Neuronal stem cell (in vitro differentiated cells): ENCODE measurements at regions not wholly inside any gene's neighbourhood (a gene's known extent, or its start where the extent isn't known, plus 50 kb on each side); places are given as distances from the start of the nearest gene placed in this dataset.

Experiments used
- DNase-seq: peaks from one replicate; pipeline ENCODE4 v3.0.0-alpha.2; 2013; ENCODE audit warnings: low spot score
- H2AFZ ChIP-seq: one replicate; pipeline ENCODE4 v1.6.1; 2013; ENCODE audit warnings: mild to moderate bottlenecking, low read length, inconsistent platforms
- H2AK5ac ChIP-seq: 2 replicates; pipeline ENCODE4 v1.6.1; 2013; ENCODE audit warnings: low read depth, mild to moderate bottlenecking, inconsistent platforms, low read length, moderate library complexity, mixed read lengths
- H2BK120ac ChIP-seq: 2 replicates; pipeline ENCODE4 v1.6.1; 2013; ENCODE audit warnings: low read depth, mild to moderate bottlenecking, inconsistent platforms, low read length, moderate library complexity, mixed read lengths
- H2BK12ac ChIP-seq: one replicate; pipeline ENCODE4 v1.6.1; 2013; ENCODE audit warnings: low read length, inconsistent platforms
- H2BK15ac ChIP-seq: 2 replicates; pipeline ENCODE4 v1.6.1; 2013; ENCODE audit warnings: mild to moderate bottlenecking, low read length, inconsistent platforms, mixed read lengths
- H2BK5ac ChIP-seq: one replicate; pipeline ENCODE4 v1.6.1; 2013; ENCODE audit warnings: inconsistent platforms, mild to moderate bottlenecking, low read length, moderate library complexity
- H3K14ac ChIP-seq: one replicate; pipeline ENCODE4 v1.6.1; 2013; ENCODE audit warnings: low read length, inconsistent platforms
- H3K18ac ChIP-seq: 2 replicates; pipeline ENCODE4 v1.6.1; 2013; ENCODE audit warnings: low read length, inconsistent platforms
- H3K23ac ChIP-seq: 2 replicates; pipeline ENCODE4 v1.6.1; 2013; ENCODE audit warnings: low read depth, mild to moderate bottlenecking, mixed read lengths, low read length, inconsistent platforms; ENCODE audit not compliant: poor library complexity
- H3K27ac ChIP-seq: replicated peaks from 3 replicates; pipeline ENCODE4 v1.5.1; 2013; ENCODE audit warnings: low read length, inconsistent platforms
- H3K27me3 ChIP-seq, 3 experiments: 2 replicates each; pipeline ENCODE4 v1.6.1; 2013; ENCODE audit warnings: low read length in 3 of 3, mild to moderate bottlenecking in 2 of 3, inconsistent platforms in 1 of 3, low read depth in 1 of 3, mixed read lengths in 1 of 3, moderate library complexity in 1 of 3; ENCODE audit not compliant: control insufficient read depth in 3 of 3, insufficient read depth in 3 of 3
- H3K36me3 ChIP-seq, 2 donors: replicated peaks in 1 of 2; 2 replicates each; pipeline ENCODE4 v1.6.1; 2013; ENCODE audit warnings: low read length in 2 of 2; ENCODE audit not compliant: control insufficient read depth in 2 of 2, insufficient read depth in 2 of 2
- H3K4ac ChIP-seq: 2 replicates; pipeline ENCODE4 v1.6.1; 2013; ENCODE audit warnings: inconsistent platforms, mild to moderate bottlenecking, low read length, moderate library complexity
- H3K4me1 ChIP-seq, 2 donors: 1 replicate in 1 of 2; 2 replicates in 1 of 2; pipeline ENCODE4 v1.6.1; 2013; ENCODE audit warnings: low read length in 2 of 2, low read depth in 1 of 2; ENCODE audit not compliant: control insufficient read depth in 2 of 2, insufficient read depth in 1 of 2
- H3K4me2 ChIP-seq: one replicate; pipeline ENCODE4 v1.6.1; 2013; ENCODE audit warnings: mild to moderate bottlenecking, low read length, inconsistent platforms; ENCODE audit not compliant: insufficient read depth, poor library complexity, severe bottlenecking
- H3K4me3 ChIP-seq, 2 donors: 2 replicates each; pipeline ENCODE4 v1.5.1; 2013; ENCODE audit warnings: low read length in 2 of 2, mild to moderate bottlenecking in 2 of 2, inconsistent platforms in 1 of 2, moderate library complexity in 1 of 2
- H3K79me1 ChIP-seq: one replicate; pipeline ENCODE4 v1.6.1; 2013; ENCODE audit warnings: low read depth, mild to moderate bottlenecking, inconsistent platforms, low read length, moderate library complexity
- H3K9ac ChIP-seq: one replicate; pipeline ENCODE4 v1.6.1; 2013; ENCODE audit warnings: mild to moderate bottlenecking, low read depth, low read length, inconsistent platforms; ENCODE audit not compliant: poor library complexity
- H3K9me3 ChIP-seq, 2 donors: replicated peaks in 1 of 2; 2 replicates each; pipeline versions ENCODE3 to v1.6.1; 2013; ENCODE audit warnings: low read length in 2 of 2, mild to moderate bottlenecking in 2 of 2, inconsistent platforms in 1 of 2, low read depth in 1 of 2, mixed read lengths in 1 of 2, moderate library complexity in 1 of 2; ENCODE audit not compliant: control insufficient read depth in 2 of 2, insufficient read depth in 1 of 2
- H4K8ac ChIP-seq: one replicate; pipeline ENCODE4 v1.6.1; 2013; ENCODE audit warnings: low read depth, mild to moderate bottlenecking, inconsistent platforms, low read length, moderate library complexity
- H4K91ac ChIP-seq: one replicate; pipeline ENCODE4 v1.6.1; 2013; ENCODE audit warnings: low read length, low read depth, mild to moderate bottlenecking, inconsistent platforms; ENCODE audit not compliant: poor library complexity
- WGBS, 2 donors: extraction: QIAGEN DNeasy Blood & Tissue Kit; methylation state at CpG; one replicate each; pipeline ENCODE4 v1.1.7; 2013; ENCODE audit warnings: missing lambda C conversion rate in 2 of 2, mixed read lengths in 1 of 2; ENCODE audit not compliant: insufficient read length in 2 of 2, insufficient replicate concordance in 1 of 2; ENCODE audit errors: extremely low coverage in 2 of 2; 5-methylcytosine and 5-hydroxymethylcytosine counted together

DNA sequence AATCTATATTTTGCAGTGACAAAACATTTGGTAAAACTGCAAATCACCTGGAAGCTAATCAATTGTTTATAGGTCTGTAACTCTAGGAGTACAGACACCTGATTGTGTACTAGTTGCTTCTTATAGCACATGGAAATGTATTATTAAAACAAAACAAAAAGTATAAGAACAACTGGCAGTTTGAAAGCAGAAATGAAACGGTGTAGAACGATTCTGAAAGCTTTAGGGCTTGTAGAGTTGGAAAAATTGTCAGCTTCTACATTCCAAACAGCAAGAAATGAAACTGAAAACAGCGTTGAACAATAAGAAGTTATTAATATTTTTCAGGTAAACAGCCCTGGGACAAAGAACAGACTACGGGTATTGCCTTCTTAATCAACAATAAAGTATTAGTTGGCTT is 273.3 kb downstream of the OLFM3 start:
- no peak overlapping the region for H3K18ac ChIP-seq
- H2AFZ ChIP-seq, result no peak overlapping the region
- no peak overlapping the region for H3K4me3 ChIP-seq
- no peak overlapping the region for H4K8ac ChIP-seq
- no peak overlapping the region for H2BK120ac ChIP-seq
- no peak overlapping the region for H2BK5ac ChIP-seq
- H4K91ac ChIP-seq, result no peak overlapping the region
- H3K4ac ChIP-seq, result no peak overlapping the region
- no peaks in the 10 kb centered on the region for H3K79me1 ChIP-seq
- DNase-seq, result no peak
- no peak overlapping the region for H3K9ac ChIP-seq
- WGBS, 2 donors, result no CpG with 5 or more reads among the region's 4 CpGs
- no peak overlapping the region for H2AK5ac ChIP-seq
- H3K36me3 ChIP-seq, result no peaks in the 10 kb centered on the region
- no peaks in the 10 kb centered on the region for H3K27me3 ChIP-seq
- no peak overlapping the region for H3K14ac ChIP-seq
- H3K23ac ChIP-seq, result no peak overlapping the region
- no peaks in the 10 kb centered on the region for H3K4me1 ChIP-seq
- H3K4me2 ChIP-seq, result no peak overlapping the region
- no peaks in the 10 kb centered on the region for H3K9me3 ChIP-seq
- no peak overlapping the region for H2BK12ac ChIP-seq
- no peak overlapping the region for H2BK15ac ChIP-seq
- H3K27ac ChIP-seq, result no peak overlapping the region

DNA sequence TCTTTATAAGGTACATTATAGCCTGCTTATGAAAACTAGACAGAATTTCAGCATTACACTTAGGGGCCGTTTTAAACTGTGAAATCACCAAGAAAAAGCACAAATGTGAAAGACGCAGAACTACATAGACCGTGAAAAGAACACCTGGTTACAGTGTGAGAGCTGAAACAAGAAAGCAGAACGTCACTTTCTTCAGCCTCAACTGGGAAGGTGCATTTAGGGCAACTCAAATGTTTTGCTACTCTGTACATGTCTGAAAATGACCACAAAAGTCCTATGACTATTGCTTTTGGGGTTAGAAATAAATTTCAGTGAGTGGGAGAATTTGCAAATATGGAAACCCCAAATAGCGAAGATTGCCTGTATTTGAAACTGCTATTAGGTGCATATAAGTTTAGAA is 268.7 kb downstream of the OLFM3 start:
- no CpG with 5 or more reads among the region's 5 CpGs for WGBS, 2 donors
- DNase-seq, result no peak
- H3K4me1 ChIP-seq, result no peaks in the 10 kb centered on the region

DNA sequence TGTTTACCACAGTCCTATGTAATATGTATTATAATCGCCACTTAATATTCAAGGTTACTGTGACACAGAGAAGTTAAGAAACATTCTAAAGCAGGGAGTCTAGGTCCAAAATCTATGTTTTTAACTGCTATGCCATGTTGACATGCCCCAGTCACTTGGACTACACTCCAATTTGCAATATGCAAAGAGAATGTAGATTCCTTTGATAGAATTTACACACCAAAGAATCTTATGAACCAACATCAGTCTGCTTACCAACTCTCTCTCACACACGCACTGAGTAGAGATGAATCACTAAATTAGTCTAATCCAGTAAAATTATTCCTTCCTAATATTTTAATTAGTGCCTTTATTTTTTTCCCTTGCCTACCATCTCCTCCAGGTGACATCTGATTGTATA is 266.2 kb downstream of the OLFM3 start:
- Histone ChIP-seq H4K8ac (no peak overlapping the region), H3K27me3 (no peaks in the 10 kb centered on the region), H2AK5ac (no peak overlapping the region), H3K36me3 (no peaks in the 10 kb centered on the region), H4K91ac (no peak overlapping the region), H2AFZ (no peak overlapping the region), H3K4me3 (no peak overlapping the region), H3K4me2 (no peak overlapping the region), H2BK120ac (no peak overlapping the region), H2BK15ac (no peak overlapping the region), H3K23ac (no peak overlapping the region), H3K9me3 (no peaks in the 10 kb centered on the region), H3K18ac (no peak overlapping the region), H3K9ac (no peak overlapping the region), H3K14ac (no peak overlapping the region), H3K4ac (no peak overlapping the region), H3K27ac (no peak overlapping the region), H2BK5ac (no peak overlapping the region), H2BK12ac (no peak overlapping the region), H3K4me1 (peaks cover 0 to 2% of the 10 kb centered on the region in 2 donors), H3K79me1 (no peaks in the 10 kb centered on the region)
- DNase-seq, result no peak
- WGBS, 2 donors, result no CpG with 5 or more reads among the region's 2 CpGs

More for the DNA sequence above, 268.7 kb downstream of the OLFM3 start:
- Histone ChIP-seq H4K8ac (no peak overlapping the region), H2BK120ac (no peak overlapping the region), H3K9me3 (no peaks in the 10 kb centered on the region), H3K27me3 (no peaks in the 10 kb centered on the region), H3K4me2 (no peak overlapping the region), H4K91ac (no peak overlapping the region), H3K23ac (no peak overlapping the region), H2AK5ac (no peak overlapping the region), H2AFZ (no peak overlapping the region), H3K27ac (no peak overlapping the region), H3K18ac (no peak overlapping the region), H3K14ac (no peak overlapping the region), H2BK12ac (no peak overlapping the region), H2BK15ac (no peak overlapping the region), H3K79me1 (no peaks in the 10 kb centered on the region), H3K9ac (no peak overlapping the region), H3K36me3 (no peaks in the 10 kb centered on the region), H2BK5ac (no peak overlapping the region), H3K4me3 (no peak overlapping the region), H3K4ac (no peak overlapping the region)

DNA sequence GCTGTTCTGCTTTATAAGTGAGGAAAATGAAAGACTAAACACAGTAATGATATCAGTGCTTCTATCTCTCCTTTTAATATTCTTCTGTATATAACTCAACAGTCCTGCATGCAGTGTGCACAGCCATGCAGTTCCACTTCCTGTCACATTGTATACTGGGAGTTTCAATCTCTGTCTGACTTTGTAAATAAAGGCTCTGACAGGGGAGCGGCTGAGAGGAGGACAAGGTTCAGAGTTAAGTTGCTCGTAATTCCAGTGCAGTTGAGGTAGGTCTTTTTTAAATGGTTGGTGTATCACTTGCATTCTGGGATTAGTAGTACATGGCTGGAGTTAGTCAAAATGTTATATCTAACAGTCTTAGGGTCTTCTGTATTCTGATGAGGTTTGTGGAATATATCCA is 264.5 kb downstream of the OLFM3 start:
- Histone ChIP-seq H3K27me3 (no peaks in the 10 kb centered on the region), H3K9me3 (no peaks in the 10 kb centered on the region), H3K4ac (no peak overlapping the region), H2AK5ac (no peak overlapping the region), H3K4me2 (no peak overlapping the region), H3K27ac (no peak overlapping the region), H3K79me1 (no peaks in the 10 kb centered on the region), H3K36me3 (no peaks in the 10 kb centered on the region), H3K23ac (no peak overlapping the region), H2BK15ac (no peak overlapping the region), H3K18ac (no peak overlapping the region), H3K4me1 (peaks cover 0 to 2% of the 10 kb centered on the region in 2 donors), H3K4me3 (no peak overlapping the region), H4K91ac (no peak overlapping the region), H4K8ac (no peak overlapping the region), H3K9ac (no peak overlapping the region), H3K14ac (no peak overlapping the region), H2BK12ac (no peak overlapping the region), H2BK5ac (no peak overlapping the region), H2BK120ac (no peak overlapping the region), H2AFZ (peak overlapping the region; percentile 64)
- no CpG with 5 or more reads among the region's 2 CpGs for WGBS, 2 donors
- DNase-seq, result no peak
